ENCODE measurements at regions not wholly inside any gene's neighbourhood (a gene's known extent, or its start where the extent isn't known, plus 50 kb on each side); places are given as distances from the start of the nearest gene placed in this dataset.

DNA sequence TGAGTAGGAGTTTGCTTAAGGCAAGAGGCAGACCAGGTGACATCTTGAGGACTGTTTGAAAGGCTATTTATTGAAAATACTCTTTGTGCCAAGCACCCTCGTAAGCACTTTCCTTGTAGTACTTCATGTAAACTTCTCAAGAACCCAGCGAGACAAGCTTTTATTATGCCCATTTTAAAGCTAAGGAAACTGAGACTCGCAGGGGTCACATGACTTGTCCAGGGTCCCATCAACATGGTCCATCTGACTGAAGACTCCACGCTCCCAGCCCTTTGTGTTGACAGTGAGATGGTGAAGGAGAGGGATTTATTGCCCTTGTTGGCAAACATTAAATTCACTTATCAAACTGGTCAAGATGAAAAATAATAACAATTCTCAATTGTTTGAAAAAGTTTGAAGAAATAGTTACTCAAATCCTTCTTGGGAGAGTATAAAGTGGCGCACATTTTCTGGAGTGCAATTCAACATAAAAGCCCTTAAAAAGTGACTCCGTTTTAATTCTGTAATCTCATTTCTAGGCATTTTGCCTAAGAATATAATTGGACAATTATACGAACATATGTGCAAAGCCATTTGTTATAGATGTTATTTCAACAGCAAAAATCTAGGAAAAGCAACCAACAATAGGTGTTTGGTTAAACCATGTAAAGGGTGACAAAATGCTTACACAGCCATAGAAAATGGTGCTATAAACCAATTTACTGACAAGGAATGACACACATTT lies 270.5 kb upstream of the NCKAP5 start:
- TF ChIP-seq CTCF (IDR thresholded peaks at IDR 0.05; ENCODE audit: low read depth, low read length) (no peak), POLR2A (IDR thresholded peaks at IDR 0.05; ENCODE audit: extremely low read depth, insufficient read length) (no peak), MYC (IDR thresholded peaks at IDR 0.05; ENCODE audit: low read depth, low read length) (no peak)
- TF ChIP-seq, protein P1, sequence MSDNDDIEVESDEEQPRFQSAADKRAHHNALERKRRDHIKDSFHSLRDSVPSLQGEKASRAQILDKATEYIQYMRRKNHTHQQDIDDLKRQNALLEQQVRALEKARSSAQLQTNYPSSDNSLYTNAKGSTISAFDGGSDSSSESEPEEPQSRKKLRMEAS (IDR thresholded peaks at IDR 0.05; ENCODE audit: low read depth, low read length) = no peak
- no peak overlapping the region for H3K4me3 ChIP-seq (ENCODE audit: low read depth, low read length)
- DNase-seq (ENCODE audit: low read depth) = no peak

GRCh38 chr2:133839677-133840076 lies 271.4 kb upstream of the NCKAP5 start:
- H3K4me3 ChIP-seq (ENCODE audit: low read depth, low read length) = no peak overlapping the region
- no peak for DNase-seq (ENCODE audit: low read depth)
- TF ChIP-seq POLR2A (IDR thresholded peaks at IDR 0.05; ENCODE audit: extremely low read depth, insufficient read length) = no peak
- TF ChIP-seq, protein P1 (IDR thresholded peaks at IDR 0.05; ENCODE audit: low read depth, low read length) = no peak
- TF ChIP-seq CTCF (IDR thresholded peaks at IDR 0.05; ENCODE audit: low read depth, low read length) = no peak
- TF ChIP-seq MYC (IDR thresholded peaks at IDR 0.05; ENCODE audit: low read depth, low read length) = no peak

DNA sequence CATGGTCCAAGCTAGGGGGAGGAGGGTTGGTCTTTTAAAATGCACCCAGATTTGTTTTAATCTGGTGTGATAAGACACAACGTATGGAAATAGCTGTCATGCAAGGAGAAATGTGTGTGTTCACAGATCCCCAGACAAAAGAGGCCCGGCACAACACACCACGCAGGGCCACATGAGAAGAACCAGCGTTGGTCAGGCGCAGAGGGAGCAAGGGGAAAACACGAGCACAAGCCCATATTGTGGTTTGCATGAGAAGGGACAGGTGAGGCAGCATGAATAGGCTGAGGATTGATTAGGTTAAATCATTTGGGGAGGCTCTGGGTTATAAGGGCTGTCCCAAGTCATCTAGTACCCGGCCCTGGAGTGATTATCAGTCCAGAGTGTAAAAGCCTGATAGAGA lies 272.5 kb upstream of the NCKAP5 start:
- H3K4me3 ChIP-seq (ENCODE audit: low read depth, low read length) = no peak overlapping the region
- no peak for DNase-seq (ENCODE audit: low read depth)
- TF ChIP-seq, protein P1 (IDR thresholded peaks at IDR 0.05; ENCODE audit: low read depth, low read length) = no peak
- no peak for TF ChIP-seq CTCF (IDR thresholded peaks at IDR 0.05; ENCODE audit: low read depth, low read length)
- no peak for TF ChIP-seq MYC (IDR thresholded peaks at IDR 0.05; ENCODE audit: low read depth, low read length)
- TF ChIP-seq POLR2A (IDR thresholded peaks at IDR 0.05; ENCODE audit: extremely low read depth, insufficient read length) = no peak

DNA sequence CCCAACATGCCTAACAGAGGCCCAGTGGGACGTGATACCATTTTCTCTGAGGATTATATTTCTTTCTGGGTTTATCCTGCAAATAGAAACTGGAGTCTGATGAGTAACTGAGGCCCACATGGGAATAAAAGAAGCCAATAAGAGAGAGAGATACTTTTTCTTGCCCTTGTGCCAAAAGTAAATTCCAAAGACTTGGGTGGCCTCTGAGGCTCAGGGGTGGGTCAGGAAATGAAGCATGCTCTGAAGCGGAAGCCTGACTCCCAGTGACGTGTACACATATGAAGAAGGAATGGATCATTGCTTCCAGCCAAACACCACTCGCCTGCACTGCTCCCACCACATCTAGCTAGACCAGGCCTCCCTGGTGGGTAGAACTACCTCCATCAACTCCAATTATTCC lies 273.6 kb upstream of the NCKAP5 start:
- DNase-seq (ENCODE audit: low read depth) = no peak
- no peak overlapping the region for H3K4me3 ChIP-seq (ENCODE audit: low read depth, low read length)
- TF ChIP-seq, protein P1 (IDR thresholded peaks at IDR 0.05; ENCODE audit: low read depth, low read length) = no peak
- no peak for TF ChIP-seq POLR2A (IDR thresholded peaks at IDR 0.05; ENCODE audit: extremely low read depth, insufficient read length)
- TF ChIP-seq MYC (IDR thresholded peaks at IDR 0.05; ENCODE audit: low read depth, low read length) = no peak
- no peak for TF ChIP-seq CTCF (IDR thresholded peaks at IDR 0.05; ENCODE audit: low read depth, low read length)

DNA sequence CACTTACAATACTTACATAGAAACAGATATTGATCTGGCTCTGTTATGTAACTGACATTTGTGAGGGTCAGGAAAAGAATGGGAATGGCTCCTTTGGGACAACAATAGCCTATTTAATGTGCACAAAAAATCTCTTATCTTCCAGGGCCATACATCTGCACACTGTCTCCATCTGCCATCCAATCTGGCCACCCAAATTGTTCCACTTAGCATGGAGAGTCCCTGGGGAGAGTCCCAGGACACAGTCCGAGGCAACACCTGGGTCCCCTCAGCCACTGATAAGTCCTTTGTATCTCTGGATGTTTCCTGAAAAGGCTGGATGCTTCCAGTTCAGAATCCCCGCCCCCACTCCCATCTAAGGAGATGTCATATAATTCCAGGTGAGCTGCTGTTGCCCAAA lies 274.2 kb upstream of the NCKAP5 start:
- DNase-seq (ENCODE audit: low read depth) = no peak
- no peak overlapping the region for H3K4me3 ChIP-seq (ENCODE audit: low read depth, low read length)
- TF ChIP-seq POLR2A (IDR thresholded peaks at IDR 0.05; ENCODE audit: extremely low read depth, insufficient read length) = no peak

DNA sequence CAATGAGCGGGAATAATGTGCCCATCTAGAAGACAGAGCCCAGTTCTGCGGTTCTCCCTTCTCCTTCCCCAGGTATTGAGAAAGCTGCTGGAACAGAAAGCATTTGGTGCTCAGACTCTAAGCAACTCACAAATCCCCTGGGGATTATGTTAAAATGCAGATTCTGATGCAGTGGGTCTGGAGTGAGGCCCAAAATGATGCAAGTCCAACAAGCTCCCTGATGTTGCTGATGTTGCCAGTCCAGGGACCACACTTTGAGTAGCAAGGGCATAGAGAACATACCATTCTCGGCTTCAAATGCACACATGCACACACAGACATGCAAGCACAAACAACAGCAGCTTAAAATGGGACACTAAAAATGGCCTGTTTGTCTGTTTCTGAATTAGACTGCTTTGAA lies 274.8 kb upstream of the NCKAP5 start:
- DNase-seq (ENCODE audit: low read depth) = no peak
- no peak overlapping the region for H3K4me3 ChIP-seq (ENCODE audit: low read depth, low read length)

More for the DNA sequence above, 274.8 kb upstream of the NCKAP5 start:
- TF ChIP-seq POLR2A (IDR thresholded peaks at IDR 0.05; ENCODE audit: extremely low read depth, insufficient read length) = no peak
- TF ChIP-seq, protein P1 (IDR thresholded peaks at IDR 0.05; ENCODE audit: low read depth, low read length) = no peak
- no peak for TF ChIP-seq CTCF (IDR thresholded peaks at IDR 0.05; ENCODE audit: low read depth, low read length)
- TF ChIP-seq MYC (IDR thresholded peaks at IDR 0.05; ENCODE audit: low read depth, low read length) = no peak

Measured in NB4 (cell line).